ENCODE measurements at regions not wholly inside any gene's neighbourhood (a gene's known extent, or its start where the extent isn't known, plus 50 kb on each side); places are given as distances from the start of the nearest gene placed in this dataset.

DNA sequence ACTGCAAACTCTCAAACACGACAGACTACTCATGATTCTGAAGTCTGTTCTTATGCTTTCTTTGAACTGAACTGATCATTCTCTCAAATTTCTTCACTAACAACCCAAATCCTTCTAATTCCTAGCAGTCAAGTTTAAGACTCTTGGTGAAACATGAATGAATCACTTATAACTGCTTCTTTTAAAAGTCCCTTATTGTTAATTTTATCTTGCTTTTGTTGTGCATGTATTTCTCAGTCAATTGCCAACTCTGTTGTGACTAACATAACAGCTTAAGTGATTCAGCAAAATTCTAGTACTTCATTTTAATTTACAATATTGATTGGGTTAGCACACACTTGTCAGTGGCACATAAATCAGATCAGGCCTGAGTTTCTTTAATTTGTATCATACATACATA, 357.0 kb upstream of the FSIP2 start:
- Histone ChIP-seq H3K36me3 (no peaks in the 10 kb centered on the region), H3K27ac (no peak overlapping the region), H3K27me3 (no peaks in the 10 kb centered on the region), H3K4me3 (no peak overlapping the region), H3K4me1 (no peaks in the 10 kb centered on the region), H3K9me3 (no peaks in the 10 kb centered on the region)
- TF ChIP-seq, protein P1, sequence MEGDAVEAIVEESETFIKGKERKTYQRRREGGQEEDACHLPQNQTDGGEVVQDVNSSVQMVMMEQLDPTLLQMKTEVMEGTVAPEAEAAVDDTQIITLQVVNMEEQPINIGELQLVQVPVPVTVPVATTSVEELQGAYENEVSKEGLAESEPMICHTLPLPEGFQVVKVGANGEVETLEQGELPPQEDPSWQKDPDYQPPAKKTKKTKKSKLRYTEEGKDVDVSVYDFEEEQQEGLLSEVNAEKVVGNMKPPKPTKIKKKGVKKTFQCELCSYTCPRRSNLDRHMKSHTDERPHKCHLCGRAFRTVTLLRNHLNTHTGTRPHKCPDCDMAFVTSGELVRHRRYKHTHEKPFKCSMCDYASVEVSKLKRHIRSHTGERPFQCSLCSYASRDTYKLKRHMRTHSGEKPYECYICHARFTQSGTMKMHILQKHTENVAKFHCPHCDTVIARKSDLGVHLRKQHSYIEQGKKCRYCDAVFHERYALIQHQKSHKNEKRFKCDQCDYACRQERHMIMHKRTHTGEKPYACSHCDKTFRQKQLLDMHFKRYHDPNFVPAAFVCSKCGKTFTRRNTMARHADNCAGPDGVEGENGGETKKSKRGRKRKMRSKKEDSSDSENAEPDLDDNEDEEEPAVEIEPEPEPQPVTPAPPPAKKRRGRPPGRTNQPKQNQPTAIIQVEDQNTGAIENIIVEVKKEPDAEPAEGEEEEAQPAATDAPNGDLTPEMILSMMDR (IDR thresholded peaks at IDR 0.05): no peak
- intact Hi-C loops (cut with DNase I; ENCODE audit: low total_unique reads): no loop called here
- DNase-seq: no peak

DNA sequence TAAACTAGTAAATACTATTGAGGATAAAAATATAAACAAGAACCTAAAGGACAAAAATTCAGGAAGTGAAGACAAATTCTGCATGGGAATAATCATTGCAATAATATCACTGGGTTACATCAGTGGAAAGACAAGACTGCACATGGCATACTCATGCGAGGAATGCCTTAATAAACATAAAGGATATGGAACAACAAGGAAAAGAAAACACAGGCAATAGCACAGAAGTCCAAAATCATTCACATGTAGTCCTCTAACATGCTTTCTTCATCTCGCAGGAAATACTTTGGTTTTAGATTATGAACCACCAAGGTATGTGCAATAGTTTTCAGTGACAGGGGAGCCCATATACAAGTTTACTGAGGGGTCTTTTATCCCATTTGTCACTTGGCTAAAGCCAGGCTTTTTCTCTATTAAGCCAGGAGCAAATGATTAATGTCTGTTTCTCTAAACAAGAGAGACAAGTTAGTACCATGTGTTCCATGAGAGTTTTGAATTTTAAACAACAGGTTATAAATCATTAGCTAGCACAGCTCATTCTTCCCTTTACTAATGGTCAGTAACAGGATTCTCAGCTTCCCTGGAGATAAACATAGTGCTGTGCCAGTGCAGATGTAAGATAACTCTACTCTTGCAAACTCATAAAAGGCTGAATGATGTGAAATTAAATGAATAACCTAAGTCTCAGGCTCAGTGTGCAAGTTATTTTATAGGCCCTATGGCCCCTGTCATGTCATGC, 353.6 kb upstream of the FSIP2 start:
- Histone ChIP-seq H3K4me3 (no peak overlapping the region), H3K27ac (no peak overlapping the region), H3K27me3 (no peaks in the 10 kb centered on the region), H3K36me3 (no peaks in the 10 kb centered on the region), H3K9me3 (no peaks in the 10 kb centered on the region), H3K4me1 (no peaks in the 10 kb centered on the region)
- intact Hi-C loops (cut with DNase I; ENCODE audit: low total_unique reads): no loop called here
- DNase-seq: no peak
- TF ChIP-seq, protein P1 (IDR thresholded peaks at IDR 0.05): no peak

DNA sequence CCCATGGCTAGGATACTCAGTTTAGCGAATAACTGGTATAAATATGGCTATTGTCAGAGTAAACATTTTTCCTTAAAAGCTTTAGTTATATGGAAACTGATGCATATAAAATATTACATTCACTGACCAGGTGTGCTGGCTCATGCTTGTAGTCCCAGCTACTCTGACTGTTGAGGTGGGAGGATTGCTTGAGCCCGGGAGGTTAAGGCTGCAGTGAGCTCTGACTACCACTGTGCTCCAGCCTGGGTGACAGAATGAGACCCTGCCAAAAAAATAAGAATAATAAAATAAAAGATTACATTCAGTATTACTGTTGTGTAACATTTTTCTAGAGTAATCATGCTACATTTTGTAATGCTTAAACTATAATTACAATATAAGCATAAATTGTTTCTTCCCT, 350.4 kb upstream of the FSIP2 start:
- H3K9me3 ChIP-seq: no peaks in the 10 kb centered on the region
- no peak for DNase-seq
- H3K27me3 ChIP-seq: no peaks in the 10 kb centered on the region
- H3K27ac ChIP-seq: no peak overlapping the region
- H3K4me3 ChIP-seq: no peak overlapping the region
- intact Hi-C loops (cut with DNase I; ENCODE audit: low total_unique reads): no loop called here
- no peaks in the 10 kb centered on the region for H3K4me1 ChIP-seq
- TF ChIP-seq, protein P1 (IDR thresholded peaks at IDR 0.05): no peak
- no peaks in the 10 kb centered on the region for H3K36me3 ChIP-seq

DNA sequence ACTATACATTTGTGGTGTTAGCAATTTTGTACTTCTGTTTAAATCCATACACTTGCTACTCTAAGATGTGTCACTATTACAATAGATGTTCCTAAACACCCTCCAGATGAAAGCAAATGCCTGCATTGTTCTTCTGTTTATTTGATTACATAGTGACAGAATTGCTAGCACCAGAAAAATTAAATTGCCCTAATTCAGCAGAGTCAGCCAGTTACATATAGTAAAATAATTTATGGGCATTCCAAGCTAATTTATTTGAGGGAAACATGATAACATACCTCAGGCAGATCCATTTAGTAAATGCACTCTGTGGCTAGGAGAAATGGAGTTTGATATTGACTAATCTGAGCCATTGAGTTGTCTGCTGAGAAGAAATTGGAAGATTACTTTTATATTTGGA, 347.1 kb upstream of the FSIP2 start:
- Histone ChIP-seq H3K4me1 (no peaks in the 10 kb centered on the region), H3K27me3 (no peaks in the 10 kb centered on the region), H3K9me3 (peaks cover 0 to 2% (median 0%) of the 10 kb centered on the region in 3 donors), H3K4me3 (no peak overlapping the region), H3K36me3 (no peaks in the 10 kb centered on the region), H3K27ac (no peak overlapping the region)
- TF ChIP-seq, protein P1 (IDR thresholded peaks at IDR 0.05): no peak
- intact Hi-C loops (cut with DNase I; ENCODE audit: low total_unique reads): no loop called here
- no peak for DNase-seq

DNA sequence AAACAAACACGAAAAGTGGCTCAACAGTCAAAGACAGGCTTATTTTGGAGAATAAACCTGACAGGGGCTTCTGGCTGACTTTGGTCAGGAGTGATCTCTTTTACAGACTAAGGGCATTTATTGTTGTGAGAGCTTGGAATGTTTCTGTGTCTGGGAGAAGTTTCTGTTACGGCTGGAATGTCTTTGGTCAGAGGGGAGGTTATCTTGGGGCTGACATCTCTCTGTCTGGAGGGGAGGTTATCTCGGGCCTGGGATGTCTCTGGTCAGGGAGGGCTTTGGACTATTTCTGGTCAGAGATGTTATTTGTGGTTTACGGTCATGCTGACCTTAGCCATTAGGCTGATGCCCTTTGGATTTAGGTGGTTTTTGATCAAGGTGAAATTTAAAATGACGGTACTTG, 345.5 kb upstream of the FSIP2 start:
- intact Hi-C loops (cut with DNase I; ENCODE audit: low total_unique reads): no loop called here
- no peak overlapping the region for H3K4me3 ChIP-seq
- no peaks in the 10 kb centered on the region for H3K27me3 ChIP-seq
- TF ChIP-seq, protein P1 (IDR thresholded peaks at IDR 0.05): no peak
- no peaks in the 10 kb centered on the region for H3K36me3 ChIP-seq
- no peak for DNase-seq
- no peaks in the 10 kb centered on the region for H3K4me1 ChIP-seq
- H3K9me3 ChIP-seq: peaks cover 0 to 5% (median 0%) of the 10 kb centered on the region in 3 donors
- H3K27ac ChIP-seq: no peak overlapping the region

DNA sequence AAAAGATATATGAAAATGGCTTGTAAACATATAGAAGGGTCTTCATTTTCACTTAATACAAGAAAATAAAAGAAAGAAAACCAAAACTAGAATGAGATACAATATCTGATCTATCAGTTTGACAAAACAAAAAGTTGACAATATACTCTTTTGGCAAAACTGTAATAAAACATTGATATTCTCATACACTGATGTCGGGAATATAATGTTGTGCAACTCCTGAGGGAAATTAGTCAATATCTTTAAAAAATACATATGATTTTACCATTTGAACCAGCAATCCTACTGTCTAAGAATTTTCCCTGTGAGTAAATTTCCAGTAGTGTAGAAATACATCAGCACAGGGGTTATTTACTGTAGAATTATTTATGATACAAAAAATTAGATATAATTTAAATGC, 336.1 kb upstream of the FSIP2 start:
- DNase-seq: no peak
- no peaks in the 10 kb centered on the region for H3K36me3 ChIP-seq
- H3K27ac ChIP-seq: no peak overlapping the region
- no peaks in the 10 kb centered on the region for H3K4me1 ChIP-seq
- H3K9me3 ChIP-seq: no peaks in the 10 kb centered on the region
- TF ChIP-seq, protein P1 (IDR thresholded peaks at IDR 0.05): no peak
- H3K27me3 ChIP-seq: no peaks in the 10 kb centered on the region
- intact Hi-C loops (cut with DNase I; ENCODE audit: low total_unique reads): no loop called here
- H3K4me3 ChIP-seq: no peak overlapping the region
